Peyer's patch (tissue), 4 donors: ENCODE measurements at regions not wholly inside any gene's neighbourhood (a gene's known extent, or its start where the extent isn't known, plus 50 kb on each side); places are given as distances from the start of the nearest gene placed in this dataset.

ENCODE experiments used
- DNase-seq, 3 donors: peaks; one replicate each; pipeline ENCODE4 v3.0.0-alpha.2; 2017 to 2019
- H3K27ac ChIP-seq, 4 donors: fragments of 200-600 bp; sonication (generic); one replicate each; pipeline ENCODE4 v1.5.1; 2016 to 2019
- H3K27me3 ChIP-seq, 2 donors: fragments of 200-600 bp; sonication (generic); one replicate each; pipeline ENCODE4 v1.5.1; 2019
- H3K36me3 ChIP-seq, 3 donors: fragments of 200-600 bp; sonication (generic); one replicate each; pipeline ENCODE4 v1.5.1; 2016 to 2019
- H3K4me1 ChIP-seq, 4 donors: fragments of 200-600 bp; sonication (generic); one replicate each; pipeline ENCODE4 v1.5.1; 2016 to 2019
- H3K4me3 ChIP-seq, 4 donors: fragments of 200-600 bp; sonication (generic); 1 replicate in 3 of 4; 2 replicates in 1 of 4; pipeline ENCODE4 v1.5.1; 2016 to 2019; ENCODE audit warnings: mild to moderate bottlenecking in 1 of 4
- H3K9me3 ChIP-seq, 4 donors: fragments of 200-600 bp; sonication (generic); one replicate each; pipeline ENCODE4 v1.5.1; 2016 to 2019; ENCODE audit warnings: mild to moderate bottlenecking in 1 of 4
- POLR2A ChIP-seq, 2 donors: fragments of 450-650 bp; IDR thresholded peaks; one replicate each; pipeline ENCODE4 v1.5.1; 2017; ENCODE audit warnings: antibody characterized with exemption in 2 of 2, mild to moderate bottlenecking in 2 of 2, moderate library complexity in 2 of 2
- TF ChIP-seq, protein P1 (sequence below), 6 experiments: fragments of 450-650 bp in 4 of 6; fragments of 200-600 bp in 2 of 6; sonication (generic) in 1 of 6; IDR thresholded peaks; one replicate each; pipeline ENCODE4 v1.5.1; 2017 to 2019; ENCODE audit warnings: antibody characterized with exemption in 6 of 6, mild to moderate bottlenecking in 3 of 6, moderate library complexity in 1 of 6

DNA sequence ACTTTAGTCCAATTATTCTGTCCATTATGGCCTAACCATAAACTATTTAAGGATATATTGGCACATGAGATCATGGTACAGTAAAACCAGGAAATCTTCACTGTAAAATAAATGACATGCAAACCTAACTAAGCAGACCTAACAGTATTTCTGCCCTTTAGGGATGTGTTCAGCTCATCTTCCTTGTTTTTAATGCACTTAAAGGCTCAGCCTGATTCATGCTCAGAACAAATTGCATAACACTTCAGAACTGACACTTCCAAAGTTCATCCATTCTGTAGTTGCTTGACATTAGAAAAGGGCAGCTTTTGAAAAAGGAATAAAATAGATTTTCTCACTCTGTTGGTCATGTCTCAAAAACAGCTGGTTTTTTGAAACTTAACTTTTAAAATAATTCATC, 708.5 kb downstream of the C12orf50 start:
- H3K36me3 ChIP-seq: no peaks in the 10 kb centered on the region
- H3K9me3 ChIP-seq: no peaks in the 10 kb centered on the region
- no peak overlapping the region for H3K4me3 ChIP-seq
- H3K27me3 ChIP-seq: no peaks in the 10 kb centered on the region
- no peak for DNase-seq
- H3K4me1 ChIP-seq: no peaks in the 10 kb centered on the region
- no peak overlapping the region for H3K27ac ChIP-seq
- TF ChIP-seq POLR2A (IDR thresholded peaks at IDR 0.05): no peak
- TF ChIP-seq, protein P1, sequence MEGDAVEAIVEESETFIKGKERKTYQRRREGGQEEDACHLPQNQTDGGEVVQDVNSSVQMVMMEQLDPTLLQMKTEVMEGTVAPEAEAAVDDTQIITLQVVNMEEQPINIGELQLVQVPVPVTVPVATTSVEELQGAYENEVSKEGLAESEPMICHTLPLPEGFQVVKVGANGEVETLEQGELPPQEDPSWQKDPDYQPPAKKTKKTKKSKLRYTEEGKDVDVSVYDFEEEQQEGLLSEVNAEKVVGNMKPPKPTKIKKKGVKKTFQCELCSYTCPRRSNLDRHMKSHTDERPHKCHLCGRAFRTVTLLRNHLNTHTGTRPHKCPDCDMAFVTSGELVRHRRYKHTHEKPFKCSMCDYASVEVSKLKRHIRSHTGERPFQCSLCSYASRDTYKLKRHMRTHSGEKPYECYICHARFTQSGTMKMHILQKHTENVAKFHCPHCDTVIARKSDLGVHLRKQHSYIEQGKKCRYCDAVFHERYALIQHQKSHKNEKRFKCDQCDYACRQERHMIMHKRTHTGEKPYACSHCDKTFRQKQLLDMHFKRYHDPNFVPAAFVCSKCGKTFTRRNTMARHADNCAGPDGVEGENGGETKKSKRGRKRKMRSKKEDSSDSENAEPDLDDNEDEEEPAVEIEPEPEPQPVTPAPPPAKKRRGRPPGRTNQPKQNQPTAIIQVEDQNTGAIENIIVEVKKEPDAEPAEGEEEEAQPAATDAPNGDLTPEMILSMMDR (IDR thresholded peaks at IDR 0.05): no peak

GRCh38 chr12:87317302-87317701, 711.9 kb downstream of the C12orf50 start:
- Histone ChIP-seq H3K27me3 (no peaks in the 10 kb centered on the region), H3K27ac (no peak overlapping the region), H3K36me3 (no peaks in the 10 kb centered on the region), H3K9me3 (no peaks in the 10 kb centered on the region), H3K4me1 (no peaks in the 10 kb centered on the region), H3K4me3 (no peak overlapping the region)
- DNase-seq: no peak
- TF ChIP-seq, protein P1 (IDR thresholded peaks at IDR 0.05): no peak
- TF ChIP-seq POLR2A (IDR thresholded peaks at IDR 0.05): no peak

GRCh38 chr12:87311206-87311605, 718.0 kb downstream of the C12orf50 start:
- peak overlapping the region in 2 of 4 donors; percentile 6 to 55 for H3K27ac ChIP-seq
- TF ChIP-seq POLR2A (IDR thresholded peaks at IDR 0.05): no peak
- TF ChIP-seq, protein P1 (IDR thresholded peaks at IDR 0.05): no peak
- H3K27me3 ChIP-seq: no peaks in the 10 kb centered on the region
- no peaks in the 10 kb centered on the region for H3K9me3 ChIP-seq
- no peak overlapping the region for H3K4me3 ChIP-seq
- H3K36me3 ChIP-seq: no peaks in the 10 kb centered on the region
- H3K4me1 ChIP-seq: no peaks in the 10 kb centered on the region
- no peak for DNase-seq

DNA sequence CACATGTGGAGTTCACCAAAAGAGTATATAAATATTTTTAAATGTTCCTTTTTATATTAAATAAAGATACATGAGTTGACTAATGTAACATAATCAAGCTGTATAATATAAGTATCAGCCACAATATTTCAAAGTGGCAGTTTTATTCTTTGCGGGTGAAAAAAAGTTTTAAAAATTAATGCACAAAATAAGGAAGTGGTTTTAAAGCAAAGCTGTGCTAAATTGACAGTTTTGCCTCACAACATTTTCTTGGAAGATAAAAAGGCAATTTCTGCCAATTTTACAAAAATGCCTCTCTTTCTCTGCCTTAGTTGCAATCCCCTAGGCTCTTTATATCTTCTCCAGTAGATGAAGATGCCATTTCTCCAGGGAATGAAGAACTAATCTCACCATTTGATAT, 719.1 kb downstream of the C12orf50 start:
- TF ChIP-seq POLR2A (IDR thresholded peaks at IDR 0.05): no peak
- TF ChIP-seq, protein P1 (IDR thresholded peaks at IDR 0.05): no peak
- no peaks in the 10 kb centered on the region for H3K4me1 ChIP-seq
- DNase-seq: no peak
- H3K27ac ChIP-seq: peak overlapping the region in 1 of 4 donors; percentile 55
- no peaks in the 10 kb centered on the region for H3K9me3 ChIP-seq
- no peaks in the 10 kb centered on the region for H3K36me3 ChIP-seq
- H3K27me3 ChIP-seq: no peaks in the 10 kb centered on the region
- no peak overlapping the region for H3K4me3 ChIP-seq

GRCh38 chr12:87305481-87305880, 723.7 kb downstream of the C12orf50 start:
- TF ChIP-seq, protein P1 (IDR thresholded peaks at IDR 0.05): no peak
- no peak for TF ChIP-seq POLR2A (IDR thresholded peaks at IDR 0.05)

GRCh38 chr12:87304406-87304805, 724.8 kb downstream of the C12orf50 start:
- Histone ChIP-seq H3K4me1 (no peaks in the 10 kb centered on the region), H3K36me3 (no peaks in the 10 kb centered on the region), H3K27me3 (no peaks in the 10 kb centered on the region), H3K4me3 (no peak overlapping the region), H3K9me3 (no peaks in the 10 kb centered on the region), H3K27ac (peak overlapping the region in 1 of 4 donors; percentile 52)
- TF ChIP-seq, protein P1 (IDR thresholded peaks at IDR 0.05): no peak
- no peak for TF ChIP-seq POLR2A (IDR thresholded peaks at IDR 0.05)
- DNase-seq: no peak

More at GRCh38 chr12:87305481-87305880, 723.7 kb downstream of the C12orf50 start:
- Histone ChIP-seq H3K4me3 (no peak overlapping the region), H3K36me3 (no peaks in the 10 kb centered on the region), H3K27me3 (no peaks in the 10 kb centered on the region), H3K4me1 (no peaks in the 10 kb centered on the region), H3K27ac (no peak overlapping the region), H3K9me3 (no peaks in the 10 kb centered on the region)
- DNase-seq: no peak
